ENCODE measurements at regions not wholly inside any gene's neighbourhood (a gene's known extent, or its start where the extent isn't known, plus 50 kb on each side); places are given as distances from the start of the nearest gene placed in this dataset.

DNA sequence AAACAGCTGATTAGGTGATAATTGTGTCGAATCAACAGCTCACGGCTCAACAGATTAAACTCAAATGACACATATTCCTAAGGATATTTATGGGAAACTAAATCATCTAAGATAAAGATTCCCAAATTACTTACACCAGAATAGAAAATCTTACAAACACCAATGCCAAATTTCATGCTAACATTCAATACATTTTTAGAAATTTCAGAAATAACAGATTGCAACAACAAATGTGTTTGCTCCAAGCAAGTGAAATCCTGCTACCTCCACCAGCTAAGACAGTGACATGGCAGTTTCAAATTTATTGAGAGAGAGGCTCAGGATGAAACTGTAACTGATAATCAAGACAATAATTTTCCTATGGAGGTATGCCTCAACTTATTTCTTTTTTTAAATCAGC lies 65.0 kb upstream of the EPB41L3 start:
- TF ChIP-seq, protein P1, sequence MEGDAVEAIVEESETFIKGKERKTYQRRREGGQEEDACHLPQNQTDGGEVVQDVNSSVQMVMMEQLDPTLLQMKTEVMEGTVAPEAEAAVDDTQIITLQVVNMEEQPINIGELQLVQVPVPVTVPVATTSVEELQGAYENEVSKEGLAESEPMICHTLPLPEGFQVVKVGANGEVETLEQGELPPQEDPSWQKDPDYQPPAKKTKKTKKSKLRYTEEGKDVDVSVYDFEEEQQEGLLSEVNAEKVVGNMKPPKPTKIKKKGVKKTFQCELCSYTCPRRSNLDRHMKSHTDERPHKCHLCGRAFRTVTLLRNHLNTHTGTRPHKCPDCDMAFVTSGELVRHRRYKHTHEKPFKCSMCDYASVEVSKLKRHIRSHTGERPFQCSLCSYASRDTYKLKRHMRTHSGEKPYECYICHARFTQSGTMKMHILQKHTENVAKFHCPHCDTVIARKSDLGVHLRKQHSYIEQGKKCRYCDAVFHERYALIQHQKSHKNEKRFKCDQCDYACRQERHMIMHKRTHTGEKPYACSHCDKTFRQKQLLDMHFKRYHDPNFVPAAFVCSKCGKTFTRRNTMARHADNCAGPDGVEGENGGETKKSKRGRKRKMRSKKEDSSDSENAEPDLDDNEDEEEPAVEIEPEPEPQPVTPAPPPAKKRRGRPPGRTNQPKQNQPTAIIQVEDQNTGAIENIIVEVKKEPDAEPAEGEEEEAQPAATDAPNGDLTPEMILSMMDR (IDR thresholded peaks at IDR 0.05; ENCODE audit: low read length): no peak
- no peak for TF ChIP-seq EZH2 (optimal IDR thresholded peaks at IDR 0.05; ENCODE audit: low read depth, low read length)
- TF ChIP-seq EZH2phosphoT487 (IDR thresholded peaks at IDR 0.05; ENCODE audit: low read length): no peak
- Histone ChIP-seq H3K27me3 (replicated peaks; ENCODE audit: insufficient read depth, low read length) (no peaks in the 10 kb centered on the region), H3K27ac (ENCODE audit: low read length) (no peak overlapping the region)

DNA sequence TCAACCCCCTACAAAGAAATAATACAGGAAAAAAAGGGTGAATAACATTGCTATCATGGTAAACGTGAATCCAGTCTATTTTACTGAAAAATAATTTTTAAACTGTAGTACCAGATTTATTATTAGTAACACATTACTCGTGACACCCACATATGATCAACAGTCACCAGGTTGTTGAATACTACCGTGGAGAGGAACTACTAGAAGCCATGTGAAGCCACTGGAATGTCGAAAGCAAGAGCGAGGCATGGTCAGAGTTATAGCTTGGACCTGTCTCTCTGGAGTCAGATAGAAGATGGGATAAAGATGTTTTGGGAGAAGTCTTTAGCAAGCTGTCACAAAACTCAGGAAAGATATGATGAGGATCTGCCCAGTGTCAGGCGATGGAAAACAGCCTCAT lies 63.2 kb upstream of the EPB41L3 start:
- Histone ChIP-seq H3K9ac (ENCODE audit: low read length) (no peak overlapping the region), H4K20me1 (ENCODE audit: insufficient read depth, low read length) (no peaks in the 10 kb centered on the region), H3K27ac (ENCODE audit: low read length) (no peak overlapping the region), H3F3A (ENCODE audit: insufficient read depth, low read length) (no peaks in the 10 kb centered on the region), H2AFZ (ENCODE audit: low read length) (no peak overlapping the region), H3K27me3 (replicated peaks; ENCODE audit: insufficient read depth, low read length) (no peaks in the 10 kb centered on the region), H3K4me3 (ENCODE audit: low read length) (no peak overlapping the region), H3K9me3 (replicated peaks; ENCODE audit: insufficient read depth, low read length) (no peaks in the 10 kb centered on the region), H3K9me2 (replicated peaks; ENCODE audit: insufficient read depth, low read length) (no peaks in the 10 kb centered on the region), H3K4me2 (ENCODE audit: low read depth, low read length) (no peak overlapping the region), H3K36me3 (replicated peaks; ENCODE audit: insufficient read depth, low read length) (no peaks in the 10 kb centered on the region), H3K4me1 (ENCODE audit: low read length) (no peaks in the 10 kb centered on the region), H3K79me2 (ENCODE audit: low read length) (no peaks in the 10 kb centered on the region)
- no peak for TF ChIP-seq EZH2 (optimal IDR thresholded peaks at IDR 0.05; ENCODE audit: low read depth, low read length)
- TF ChIP-seq, protein P1 (IDR thresholded peaks at IDR 0.05; ENCODE audit: low read length): no peak
- no peak for DNase-seq

More for the DNA sequence above, 65.0 kb upstream of the EPB41L3 start:
- H3K9ac ChIP-seq (ENCODE audit: low read length): no peak overlapping the region
- no peak overlapping the region for H3K4me2 ChIP-seq (ENCODE audit: low read depth, low read length)
- H3K9me3 ChIP-seq (replicated peaks; ENCODE audit: insufficient read depth, low read length): no peaks in the 10 kb centered on the region
- no peak overlapping the region for H3K4me3 ChIP-seq (ENCODE audit: low read length)
- H2AFZ ChIP-seq (ENCODE audit: low read length): no peak overlapping the region
- no peaks in the 10 kb centered on the region for H3K4me1 ChIP-seq (ENCODE audit: low read length)
- no peaks in the 10 kb centered on the region for H3K36me3 ChIP-seq (replicated peaks; ENCODE audit: insufficient read depth, low read length)
- no peaks in the 10 kb centered on the region for H4K20me1 ChIP-seq (ENCODE audit: insufficient read depth, low read length)
- no peaks in the 10 kb centered on the region for H3K9me2 ChIP-seq (replicated peaks; ENCODE audit: insufficient read depth, low read length)
- H3K79me2 ChIP-seq (ENCODE audit: low read length): no peaks in the 10 kb centered on the region
- no peak for DNase-seq
- no peaks in the 10 kb centered on the region for H3F3A ChIP-seq (ENCODE audit: insufficient read depth, low read length)

DNA sequence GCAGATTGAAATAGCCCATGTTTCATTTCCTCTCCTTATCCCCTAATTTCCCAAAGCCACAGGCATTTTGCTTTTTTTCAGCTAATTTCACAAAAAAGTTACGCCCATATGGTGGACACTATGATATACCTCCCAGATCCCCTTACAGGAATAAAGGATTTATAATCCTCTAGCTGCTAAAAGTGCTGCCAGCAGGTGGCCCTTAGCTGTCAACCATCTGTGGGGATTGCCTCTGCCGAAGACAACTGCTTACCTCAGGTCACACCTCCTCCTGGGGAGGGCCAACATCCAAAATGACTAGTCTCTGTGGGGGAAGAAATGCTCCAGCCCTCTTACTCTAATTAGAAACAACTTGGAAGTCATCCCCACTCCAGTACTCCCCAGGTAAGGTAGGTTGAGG lies 61.0 kb upstream of the EPB41L3 start:
- TF ChIP-seq, protein P1 (IDR thresholded peaks at IDR 0.05; ENCODE audit: low read length): peak; percentile 22; the same call in 1 of the 2 replicates
- no peak for TF ChIP-seq EZH2 (optimal IDR thresholded peaks at IDR 0.05; ENCODE audit: low read depth, low read length)
- no peak overlapping the region for H3K9ac ChIP-seq (ENCODE audit: low read length)
- no peaks in the 10 kb centered on the region for H3K9me2 ChIP-seq (replicated peaks; ENCODE audit: insufficient read depth, low read length)
- no peaks in the 10 kb centered on the region for H3K36me3 ChIP-seq (replicated peaks; ENCODE audit: insufficient read depth, low read length)
- no peaks in the 10 kb centered on the region for H4K20me1 ChIP-seq (ENCODE audit: insufficient read depth, low read length)
- no peak overlapping the region for H2AFZ ChIP-seq (ENCODE audit: low read length)
- H3F3A ChIP-seq (ENCODE audit: insufficient read depth, low read length): no peaks in the 10 kb centered on the region
- no peaks in the 10 kb centered on the region for H3K4me1 ChIP-seq (ENCODE audit: low read length)
- no peaks in the 10 kb centered on the region for H3K79me2 ChIP-seq (ENCODE audit: low read length)
- no peak overlapping the region for H3K27ac ChIP-seq (ENCODE audit: low read length)
- no peaks in the 10 kb centered on the region for H3K27me3 ChIP-seq (replicated peaks; ENCODE audit: insufficient read depth, low read length)
- H3K4me2 ChIP-seq (ENCODE audit: low read depth, low read length): no peak overlapping the region
- H3K9me3 ChIP-seq (replicated peaks; ENCODE audit: insufficient read depth, low read length): no peaks in the 10 kb centered on the region
- DNase-seq: no peak
- H3K4me3 ChIP-seq (ENCODE audit: low read length): no peak overlapping the region
